ENCODE measurements at regions not wholly inside any gene's neighbourhood (a gene's known extent, or its start where the extent isn't known, plus 50 kb on each side); places are given as distances from the start of the nearest gene placed in this dataset.
"Not testable (repeated sequence)": the region's sequence is repeated elsewhere in the genome, so short reads cannot be mapped to it uniquely, and the experiment has no call there.

GRCh38 chr11:45384711-45385241, 98.6 kb upstream of the SYT13 start:
- no peak for DNase-seq (ENCODE audit: low read depth)

- no peak for DNase-seq (ENCODE audit: low read depth)
These were observed 97.9 kb upstream of the SYT13 start for GRCh38 chr11:45384016-45384415.

DNA sequence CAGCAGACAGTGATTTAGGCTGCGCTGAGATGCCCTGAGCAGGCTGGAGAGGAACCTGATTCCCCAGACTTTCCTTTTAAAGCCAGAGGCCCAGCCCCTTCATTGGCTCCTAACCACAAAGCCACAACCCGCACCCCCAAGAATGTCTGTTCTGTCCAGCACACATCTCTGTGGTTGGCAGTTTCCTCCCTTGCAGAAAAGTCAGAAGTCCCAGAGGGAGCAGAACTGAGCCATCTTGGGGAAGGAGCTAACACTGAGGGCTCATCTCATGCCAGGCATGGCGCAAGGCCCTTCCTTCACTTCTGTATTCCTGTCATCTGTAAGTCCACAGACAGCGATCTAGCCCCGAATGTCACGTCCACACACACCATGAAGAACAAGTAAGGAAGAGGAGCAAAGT, 97.1 kb upstream of the SYT13 start:
- DNase-seq (ENCODE audit: low read depth) = no peak

GRCh38 chr11:45382133-45382878, 96.2 kb upstream of the SYT13 start:
- no peak for DNase-seq (ENCODE audit: low read depth)

- no peak for DNase-seq (ENCODE audit: low read depth)
These were observed 93.2 kb upstream of the SYT13 start for GRCh38 chr11:45379162-45379863.

DNA sequence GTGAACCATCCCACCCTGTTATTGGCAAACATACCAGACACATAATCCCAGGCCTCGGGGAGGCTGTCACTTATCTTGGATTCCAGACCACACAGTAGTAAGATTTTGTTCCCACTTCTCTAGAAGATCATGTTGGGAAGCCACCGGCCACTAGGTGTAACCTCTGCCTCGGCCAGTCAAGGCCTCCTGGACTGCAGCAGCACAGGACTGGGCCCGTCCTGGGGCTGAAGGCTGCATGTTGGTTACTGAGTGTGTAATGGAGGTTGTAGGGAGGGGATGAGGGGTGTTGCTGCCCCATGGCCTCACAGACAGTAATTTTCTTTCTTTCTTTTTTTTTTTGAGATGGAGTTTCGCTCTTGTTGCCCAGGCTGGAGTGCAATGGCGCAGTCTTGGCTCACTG, 92.4 kb upstream of the SYT13 start:
- DNase-seq (ENCODE audit: low read depth) = no peak

GRCh38 chr11:45374653-45375059, 88.5 kb upstream of the SYT13 start:
- DNase-seq (ENCODE audit: low read depth) = no peak

DNA sequence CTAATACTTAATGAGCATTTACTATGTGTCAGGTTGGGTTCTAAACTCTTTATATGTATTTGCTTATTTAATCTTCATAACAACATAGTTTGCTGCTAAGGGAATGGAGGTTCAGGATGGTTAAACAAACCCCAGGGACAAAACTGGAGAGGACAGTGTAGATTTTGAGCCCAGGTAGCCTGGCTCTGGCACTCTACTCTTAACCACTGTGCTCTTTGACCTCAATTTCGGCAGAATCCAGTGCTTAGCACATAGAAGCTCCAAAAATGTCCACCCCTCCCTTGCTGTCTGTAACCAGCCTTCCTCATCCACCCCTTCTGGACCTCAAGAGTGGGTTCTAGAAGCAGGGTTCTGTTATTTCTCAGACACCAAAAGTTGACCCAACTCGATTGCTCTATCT, 88.0 kb upstream of the SYT13 start:
- no peak for DNase-seq (ENCODE audit: low read depth)

DNA sequence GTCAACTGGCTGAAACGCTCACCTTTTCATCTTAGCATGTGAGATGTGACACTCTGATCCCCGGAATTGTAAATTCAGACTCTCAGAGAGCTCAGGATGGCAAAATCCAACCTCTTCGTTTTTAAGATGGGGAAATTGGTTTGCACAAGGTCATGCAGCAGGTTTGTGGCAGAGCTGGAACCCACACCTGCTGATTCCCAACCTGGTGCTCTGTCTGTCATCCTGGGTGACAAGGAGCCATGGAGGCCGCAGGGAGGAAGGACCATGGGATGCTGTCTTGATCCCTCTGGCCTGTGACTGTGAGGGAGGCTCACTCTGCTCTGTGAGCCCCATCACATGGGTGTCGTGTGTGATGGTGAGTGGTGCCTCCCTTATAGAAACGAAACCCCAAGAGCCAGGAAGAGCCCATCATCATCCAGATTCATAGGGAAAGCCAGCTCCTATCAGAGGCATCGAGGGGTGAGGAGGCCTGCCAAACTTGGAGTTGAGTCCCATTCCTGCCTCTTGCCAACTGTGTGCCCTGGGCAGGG, 87.4 kb upstream of the SYT13 start:
- DNase-seq (ENCODE audit: low read depth) = no peak

DNA sequence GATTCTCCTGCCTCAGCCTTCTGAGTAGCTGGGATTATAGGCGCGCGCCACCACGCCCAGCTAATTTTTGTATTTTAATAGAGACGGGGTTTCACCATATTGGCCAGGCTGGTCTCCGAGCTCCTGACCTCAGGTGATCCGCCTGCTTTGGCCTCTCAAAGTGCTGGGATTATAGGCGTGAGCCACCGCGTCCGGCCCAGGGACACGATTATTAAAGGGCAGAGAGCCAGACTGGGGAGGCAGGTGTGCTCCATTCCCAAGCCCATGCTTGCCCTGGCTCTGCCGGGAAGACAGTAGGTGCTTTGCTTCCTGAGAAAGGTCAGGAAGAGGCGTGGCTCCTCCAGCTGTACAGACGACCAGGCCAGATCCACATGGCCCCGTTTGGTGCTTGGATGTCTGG, 86.3 kb upstream of the SYT13 start:
- not testable (repeated sequence) for DNase-seq (ENCODE audit: low read depth)

GRCh38 chr11:45371251-45372115, 85.3 kb upstream of the SYT13 start:
- DNase-seq (ENCODE audit: low read depth) = peak; percentile 37

DNA sequence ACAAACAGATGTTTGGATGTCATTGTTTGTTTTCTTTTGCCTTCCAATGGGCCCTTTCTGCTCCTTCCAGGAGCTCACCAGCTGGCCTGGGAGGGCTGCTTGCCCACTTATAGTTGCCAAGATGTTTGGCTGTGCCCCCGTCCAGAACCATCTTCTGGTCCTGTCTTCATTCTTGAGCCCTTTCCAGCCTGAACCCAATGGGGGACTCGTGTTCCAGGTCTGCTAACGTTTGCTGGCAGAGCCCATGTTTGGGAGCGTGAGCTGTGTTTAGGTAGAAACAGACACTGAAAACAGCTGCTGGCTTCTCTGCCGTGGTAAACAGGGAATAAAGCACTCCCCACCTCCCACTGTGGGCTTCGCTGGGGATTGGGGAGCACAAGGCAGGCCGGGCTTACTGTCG, 83.2 kb upstream of the SYT13 start:
- DNase-seq (ENCODE audit: low read depth) = no peak

GRCh38 chr11:45368697-45369096, 82.6 kb upstream of the SYT13 start:
- DNase-seq (ENCODE audit: low read depth) = no peak

GRCh38 chr11:45366619-45367190, 80.6 kb upstream of the SYT13 start:
- no peak for DNase-seq (ENCODE audit: low read depth)

DNA sequence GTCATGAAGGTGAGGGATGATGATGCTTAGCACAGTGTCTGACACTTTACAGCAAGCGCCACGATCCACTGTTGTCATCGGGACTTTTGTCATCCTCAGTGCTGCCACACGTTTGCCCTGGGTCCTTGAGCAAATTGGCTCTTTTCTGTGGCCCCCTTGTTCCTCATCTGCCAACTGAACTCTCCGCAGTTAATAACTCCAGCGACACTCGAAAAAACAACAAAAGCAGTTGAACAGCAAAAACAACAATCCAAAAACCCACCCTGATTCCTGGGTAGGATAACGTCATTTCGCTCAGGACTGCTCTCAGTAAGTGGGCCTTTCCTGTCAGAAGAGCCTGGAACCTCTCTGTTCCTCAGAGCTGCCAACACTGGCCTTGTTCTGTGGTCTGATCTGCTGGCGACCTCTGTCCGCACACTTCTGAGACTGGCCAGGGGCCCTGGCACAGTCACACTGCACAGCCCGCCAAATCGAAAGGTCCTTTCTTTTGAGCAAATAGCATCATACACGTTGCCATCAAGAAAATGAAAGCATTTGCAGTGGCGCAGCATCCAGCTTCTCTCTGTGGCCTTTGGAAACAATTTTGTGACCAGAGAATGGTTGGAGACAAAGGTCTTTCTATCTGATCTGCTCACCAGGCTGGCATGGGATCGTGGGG, 79.9 kb upstream of the SYT13 start:
- DNase-seq (ENCODE audit: low read depth) = no peak

DNA sequence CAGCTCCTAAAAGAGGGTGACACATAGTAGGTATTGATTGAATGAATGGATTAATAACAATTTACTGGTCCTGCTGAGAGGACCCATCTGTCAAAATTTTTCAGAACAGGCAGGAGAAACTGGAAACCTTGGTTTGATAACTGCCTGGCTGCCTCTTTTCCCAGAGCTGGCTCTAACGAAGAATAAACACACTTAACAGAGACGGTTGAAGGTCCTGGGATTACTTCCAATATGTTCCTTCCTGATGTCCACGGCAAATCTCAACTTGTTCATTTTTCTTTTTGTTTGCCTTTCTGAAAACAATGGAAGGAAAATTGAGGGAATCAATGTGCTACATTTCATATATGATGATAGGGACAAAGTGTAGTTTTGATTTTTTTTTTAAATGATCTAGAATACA, 76.5 kb upstream of the SYT13 start:
- no peak for DNase-seq (ENCODE audit: low read depth)

DNA sequence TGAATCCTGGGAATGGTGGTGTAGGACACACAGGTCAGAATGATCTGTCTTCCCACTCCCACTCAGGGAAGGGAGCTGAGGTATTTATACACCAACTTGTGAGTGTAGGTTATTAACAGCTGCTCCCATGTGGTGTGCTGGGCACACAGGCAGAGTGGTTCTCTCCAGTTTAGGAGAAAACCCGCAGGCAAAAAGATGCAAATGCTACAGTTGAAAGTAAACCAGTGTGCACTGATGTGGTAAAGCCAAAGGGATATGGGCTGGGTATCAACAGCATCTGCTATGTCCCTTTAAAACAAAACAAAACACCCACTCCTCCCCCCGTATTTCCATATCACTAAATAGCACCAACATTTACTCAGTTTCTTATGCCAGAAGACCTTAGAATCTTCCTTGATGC, 75.4 kb upstream of the SYT13 start:
- DNase-seq (ENCODE audit: low read depth) = no peak

DNA sequence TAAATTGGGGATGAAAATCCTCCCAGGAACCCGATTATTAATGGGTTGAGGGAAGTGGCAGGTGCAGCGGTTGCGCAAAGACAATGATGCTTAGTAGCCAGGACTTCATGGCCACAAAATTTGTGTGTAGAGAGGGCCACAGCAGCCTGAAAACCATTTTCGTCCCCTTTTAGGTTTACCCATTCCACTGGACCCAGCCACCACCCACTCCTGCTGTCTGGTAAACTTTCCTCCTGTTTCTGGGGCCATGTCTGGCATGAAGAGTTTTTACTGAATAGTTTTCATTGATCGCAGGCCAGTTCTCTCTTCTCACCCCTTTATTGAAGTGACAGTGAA, 69.5 kb upstream of the SYT13 start:
- DNase-seq (ENCODE audit: low read depth) = no peak

DNA sequence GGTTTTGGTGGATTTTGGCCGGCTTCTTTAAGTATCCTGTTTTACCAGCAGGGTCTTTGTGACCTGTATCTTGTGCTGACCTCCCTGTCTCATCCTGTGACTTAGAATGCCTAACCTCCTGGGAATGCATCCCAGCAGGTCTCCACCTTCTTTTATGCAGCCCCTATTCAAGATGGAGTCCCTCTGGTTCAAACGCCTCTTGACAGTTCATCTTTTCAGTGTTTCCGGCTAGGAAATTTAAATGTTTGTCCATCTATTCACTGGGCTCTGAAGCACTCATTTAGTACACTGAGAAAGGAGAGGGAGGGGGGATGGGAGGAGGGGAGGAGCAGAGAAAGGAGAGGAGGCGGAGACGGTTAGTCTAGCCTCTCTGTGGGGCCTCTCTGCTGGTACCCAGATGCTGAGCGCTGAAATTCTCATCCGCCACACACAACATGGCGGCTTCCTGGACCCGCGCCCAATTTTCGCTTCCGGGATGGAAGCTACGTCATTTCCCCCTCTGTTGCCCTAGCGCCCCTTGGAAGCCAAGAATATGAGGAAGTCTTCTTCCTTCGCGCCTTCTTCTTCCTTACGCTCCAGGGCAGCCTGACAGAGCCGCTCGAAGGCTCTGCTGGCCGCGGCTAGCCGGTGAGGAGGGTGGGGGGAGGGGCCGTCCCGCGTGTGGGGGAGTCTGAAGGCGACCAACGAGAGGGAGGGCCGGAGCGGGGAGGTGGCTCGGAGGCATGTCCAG, 69.0 kb upstream of the SYT13 start:
- peak; percentile 76 for DNase-seq (ENCODE audit: low read depth)

GRCh38 chr11:45348729-45349128, 62.6 kb upstream of the SYT13 start:
- no peak for DNase-seq (ENCODE audit: low read depth)

Data from stimulated activated CD8-positive, alpha-beta memory T cell treated with anti-CD3 and anti-CD28 coated beads, Interleukin-7, amount 100 ng/mL, for 24 hours (primary cell).